A673 (cell line): ENCODE measurements at regions not wholly inside any gene's neighbourhood (a gene's known extent, or its start where the extent isn't known, plus 50 kb on each side); places are given as distances from the start of the nearest gene placed in this dataset.

ENCODE experiments used
- BruUV-seq: library from RNA; stranded (reverse); fragments of 400-500 nt; replicated peaks from 2 replicates; lab custom pipeline; 2021; lab: Mats Ljungman, UMichigan
- CTCF ChIA-PET: fragments of 300-600 bp; sonication (Branson Sonifier 250); formaldehyde crosslinking; loops from one replicate; lab custom pipeline; 2022; ENCODE audit warnings: antibody characterized with exemption; lab: Charles Lee
- POLR2A ChIA-PET: fragments of 300-600 bp; sonication (Branson Sonifier 250); formaldehyde crosslinking; loops from one replicate; lab custom pipeline; 2022; ENCODE audit warnings: antibody characterized with exemption; ENCODE audit not compliant: low non-redundant PET; lab: Charles Lee
- DNase-seq: peaks from one replicate; pipeline ENCODE4 v3.0.0-alpha.2; 2015; ENCODE audit warnings: low spot score
- H3K27ac ChIP-seq: fragments of 200-600 bp; sonication (generic); 2 replicates; pipeline ENCODE4 v1.5.1; 2016; ENCODE audit warnings: mixed run types, low read depth, mild to moderate bottlenecking, mixed read lengths, antibody characterized with exemption, low read length; ENCODE audit not compliant: poor library complexity, severe bottlenecking
- H3K27me3 ChIP-seq: fragments of 200-600 bp; sonication (generic); replicated peaks from 2 replicates; pipeline ENCODE4 v1.6.1; 2017; ENCODE audit warnings: mixed run types, low read depth, mild to moderate bottlenecking, mixed read lengths, antibody characterized with exemption, low read length; ENCODE audit not compliant: insufficient read depth, poor library complexity
- H3K36me3 ChIP-seq: fragments of 200-600 bp; sonication (generic); 2 replicates; pipeline ENCODE4 v1.6.1; 2016; ENCODE audit warnings: mixed run types, mild to moderate bottlenecking, mixed read lengths, antibody characterized with exemption, low read length; ENCODE audit not compliant: insufficient read depth, poor library complexity, severe bottlenecking
- H3K4me1 ChIP-seq: fragments of 200-600 bp; sonication (generic); 2 replicates; pipeline ENCODE4 v1.6.1; 2017; ENCODE audit warnings: mixed run types, mild to moderate bottlenecking, mixed read lengths, antibody characterized with exemption, low read length; ENCODE audit not compliant: insufficient read depth, poor library complexity, severe bottlenecking
- H3K4me3 ChIP-seq: fragments of 200-600 bp; sonication (generic); 2 replicates; pipeline ENCODE4 v1.5.1; 2016; ENCODE audit warnings: low read depth, mixed run types, mild to moderate bottlenecking, mixed read lengths, low read length; ENCODE audit not compliant: poor library complexity, severe bottlenecking
- H3K9me3 ChIP-seq: fragments of 200-600 bp; sonication (generic); 2 replicates; pipeline ENCODE4 v1.6.1; 2016; ENCODE audit warnings: mixed run types, low read depth, mild to moderate bottlenecking, mixed read lengths, antibody characterized with exemption, low read length; ENCODE audit not compliant: poor library complexity, severe bottlenecking
- EZH2 ChIP-seq: fragments of 200-600 bp; sonication (generic); IDR thresholded peaks from 2 replicates; pipeline ENCODE4 v1.6.1; 2017; ENCODE audit warnings: borderline replicate concordance, low read depth, mild to moderate bottlenecking, mixed read lengths, antibody characterized with exemption, low read length; ENCODE audit not compliant: poor library complexity, severe bottlenecking
- intact Hi-C: fragments of 100-400 bp; cut with micrococcal nuclease; formaldehyde crosslinking; loops from one replicate; pipeline ENCODE4 v1.10.0; 2022; ENCODE audit not compliant: unreplicated experiment
- TF ChIP-seq, protein P1 (sequence below): fragments of 300-800, 200-600 bp; sonication (generic); conservative IDR thresholded peaks from 2 replicates; pipeline ENCODE4 v1.5.1; 2017; ENCODE audit warnings: low read depth, mild to moderate bottlenecking, antibody characterized with exemption, low read length, moderate library complexity, mixed read lengths

GRCh38 chr13:31853643-31854326 is 114.5 kb downstream of the RXFP2 start:
- ChIA-PET CTCF (no interaction called here), POLR2A (interaction anchor here (0.7 kb wide), 1 partner anchor 51 kb away, joined by 19 read pairs; no protein-coding TSS in a partner anchor)
- intact Hi-C loops, result no loop called here
- Histone ChIP-seq H3K27ac (no peak overlapping the region), H3K9me3 (no peaks in the 10 kb centered on the region), H3K27me3 (peaks cover 9% of the 10 kb centered on the region), H3K4me3 (no peak overlapping the region), H3K4me1 (no peaks in the 10 kb centered on the region), H3K36me3 (no peaks in the 10 kb centered on the region)
- TF ChIP-seq, protein P1, sequence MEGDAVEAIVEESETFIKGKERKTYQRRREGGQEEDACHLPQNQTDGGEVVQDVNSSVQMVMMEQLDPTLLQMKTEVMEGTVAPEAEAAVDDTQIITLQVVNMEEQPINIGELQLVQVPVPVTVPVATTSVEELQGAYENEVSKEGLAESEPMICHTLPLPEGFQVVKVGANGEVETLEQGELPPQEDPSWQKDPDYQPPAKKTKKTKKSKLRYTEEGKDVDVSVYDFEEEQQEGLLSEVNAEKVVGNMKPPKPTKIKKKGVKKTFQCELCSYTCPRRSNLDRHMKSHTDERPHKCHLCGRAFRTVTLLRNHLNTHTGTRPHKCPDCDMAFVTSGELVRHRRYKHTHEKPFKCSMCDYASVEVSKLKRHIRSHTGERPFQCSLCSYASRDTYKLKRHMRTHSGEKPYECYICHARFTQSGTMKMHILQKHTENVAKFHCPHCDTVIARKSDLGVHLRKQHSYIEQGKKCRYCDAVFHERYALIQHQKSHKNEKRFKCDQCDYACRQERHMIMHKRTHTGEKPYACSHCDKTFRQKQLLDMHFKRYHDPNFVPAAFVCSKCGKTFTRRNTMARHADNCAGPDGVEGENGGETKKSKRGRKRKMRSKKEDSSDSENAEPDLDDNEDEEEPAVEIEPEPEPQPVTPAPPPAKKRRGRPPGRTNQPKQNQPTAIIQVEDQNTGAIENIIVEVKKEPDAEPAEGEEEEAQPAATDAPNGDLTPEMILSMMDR, result no peak
- no peak for TF ChIP-seq EZH2
- DNase-seq, result no peak
- BruUV-seq, result no TSS peak

DNA sequence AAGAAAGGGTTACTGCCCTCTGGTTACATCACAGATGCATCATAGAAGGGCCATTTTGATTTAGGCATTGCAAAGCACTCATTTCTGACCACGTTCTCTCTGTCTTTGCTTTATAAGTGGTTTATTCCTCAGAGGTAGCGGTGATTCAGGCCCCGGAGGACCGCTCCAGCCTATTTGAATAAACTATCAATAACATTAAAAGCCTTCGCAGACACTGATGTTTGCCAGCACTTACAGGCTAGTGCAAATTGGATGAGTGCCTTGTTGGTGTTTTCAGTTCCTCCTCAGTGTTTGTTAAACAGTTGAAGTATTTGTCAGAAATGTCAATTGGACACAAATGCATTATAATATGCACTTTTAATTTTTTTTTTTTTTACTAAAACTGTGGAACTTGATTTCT is 120.2 kb downstream of the RXFP2 start:
- no peak for TF ChIP-seq EZH2
- TF ChIP-seq, protein P1, result no peak
- ChIA-PET POLR2A (no interaction called here), CTCF (no interaction called here)
- no peaks in the 10 kb centered on the region for H3K9me3 ChIP-seq
- no peak overlapping the region for H3K4me3 ChIP-seq
- H3K36me3 ChIP-seq, result no peaks in the 10 kb centered on the region
- no peak for DNase-seq
- H3K27me3 ChIP-seq, result no peaks in the 10 kb centered on the region
- no peak overlapping the region for H3K27ac ChIP-seq
- intact Hi-C loops, result no loop called here
- no TSS peak for BruUV-seq
- no peaks in the 10 kb centered on the region for H3K4me1 ChIP-seq

DNA sequence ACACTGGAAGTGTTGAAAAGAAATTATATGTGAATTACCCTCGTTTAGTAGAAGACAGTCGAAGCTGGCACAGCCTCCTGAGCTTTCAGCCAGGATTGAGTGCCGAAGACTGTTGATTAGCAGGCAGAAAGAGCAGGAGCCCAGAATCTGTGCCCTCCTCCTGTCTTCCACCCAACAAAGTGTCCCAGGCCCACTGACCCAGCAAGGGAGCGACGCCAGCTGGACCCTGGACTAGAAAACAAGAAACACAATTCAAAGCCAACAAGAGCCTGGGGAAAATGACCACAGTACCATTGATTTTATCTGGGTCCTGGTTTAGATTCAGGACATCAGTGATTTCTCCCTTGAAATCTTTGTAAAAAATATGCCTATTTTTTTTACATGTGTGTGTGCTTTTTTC is 120.7 kb downstream of the RXFP2 start:
- ChIA-PET CTCF (no interaction called here), POLR2A (no interaction called here)
- Histone ChIP-seq H3K27me3 (no peaks in the 10 kb centered on the region), H3K4me3 (no peak overlapping the region), H3K27ac (no peak overlapping the region), H3K9me3 (no peaks in the 10 kb centered on the region), H3K36me3 (no peaks in the 10 kb centered on the region), H3K4me1 (no peaks in the 10 kb centered on the region)
- DNase-seq, result no peak
- BruUV-seq, result no TSS peak
- intact Hi-C loops, result no loop called here
- no peak for TF ChIP-seq EZH2
- TF ChIP-seq, protein P1, result no peak
